Endothelial cell of umbilical vein (primary cell): ENCODE measurements at regions not wholly inside any gene's neighbourhood (a gene's known extent, or its start where the extent isn't known, plus 50 kb on each side); places are given as distances from the start of the nearest gene placed in this dataset.

ENCODE experiments used
- BruUV-seq: library from RNA; stranded (reverse); fragments of 400-500 nt; replicated peaks from 2 replicates; lab custom pipeline; 2021; lab: Mats Ljungman, UMichigan
- CTCF ChIA-PET: fragments of 300-600, 350-600 bp; sonication (Branson Sonifier 250); formaldehyde crosslinking; loops from one replicate; lab custom pipeline; 2021; ENCODE audit warnings: antibody characterized with exemption, inconsistent platforms; lab: Charles Lee
- POLR2A ChIA-PET: fragments of 300-600, 350-600 bp; sonication (Branson Sonifier 250); formaldehyde crosslinking; loops from one replicate; lab custom pipeline; 2021; ENCODE audit warnings: antibody characterized with exemption, inconsistent platforms; lab: Charles Lee
- DNase-seq: peaks from one replicate; pipeline ENCODE4 v3.0.0-alpha.2; 2011; ENCODE audit warnings: low read depth, low spot score
- FAIRE-seq: peaks from 2 replicates; lab custom pipeline; 2011; peaks lifted over from hg19 to GRCh38; lab: Jason Lieb, UNC
- H2AFZ ChIP-seq: 2 replicates; pipeline ENCODE4 v1.6.0; 2012; ENCODE audit warnings: low read depth, low read length, control low read depth, inconsistent platforms
- H3K27ac ChIP-seq: 2 replicates; pipeline ENCODE4 v1.5.1; 2011; ENCODE audit warnings: low read depth, mild to moderate bottlenecking, control low read depth, low read length, moderate library complexity; ENCODE audit not compliant: insufficient read depth
- H3K27me3 ChIP-seq, 2 experiments: 2 replicates each; pipeline versions ENCODE4 v1.6.0 to v1.6.1; 2011; ENCODE audit warnings: low read length in 2 of 2, mixed read lengths in 1 of 2; ENCODE audit not compliant: control insufficient read depth in 2 of 2, insufficient read depth in 2 of 2
- H3K36me3 ChIP-seq, 2 experiments: 2 replicates in 1 of 2; 3 replicates in 1 of 2; pipeline ENCODE4 v1.5.1; 2011; ENCODE audit warnings: low read length in 2 of 2, mild to moderate bottlenecking in 1 of 2, moderate library complexity in 1 of 2; ENCODE audit not compliant: control insufficient read depth in 2 of 2, insufficient read depth in 2 of 2; ENCODE audit errors: extremely low read depth in 1 of 2
- H3K4me1 ChIP-seq: 3 replicates; pipeline ENCODE4 v1.5.1; 2011; ENCODE audit warnings: mild to moderate bottlenecking, low read length; ENCODE audit not compliant: control insufficient read depth, insufficient read depth; ENCODE audit errors: extremely low read depth
- H3K4me2 ChIP-seq: 2 replicates; pipeline ENCODE4 v1.6.1; 2011; ENCODE audit warnings: low read length, control low read depth, mixed read lengths; ENCODE audit not compliant: insufficient read depth
- H3K4me3 ChIP-seq, 3 experiments: fragments of 200-600 bp in 1 of 3; sonication (generic), shearing (Covaris generic) in 1 of 3; replicated peaks in 1 of 3; 2 replicates each; pipeline ENCODE4 v1.5.1; 2011 to 2016; ENCODE audit warnings: control low read depth in 3 of 3, low read length in 3 of 3, mild to moderate bottlenecking in 2 of 3, inconsistent platforms in 1 of 3, low read depth in 1 of 3, moderate library complexity in 1 of 3; ENCODE audit not compliant: insufficient read depth in 1 of 3
- H3K79me2 ChIP-seq: 2 replicates; pipeline ENCODE4 v1.6.0; 2012; ENCODE audit warnings: low read length, inconsistent platforms; ENCODE audit not compliant: control insufficient read depth, insufficient read depth
- H3K9ac ChIP-seq: replicated peaks from 2 replicates; pipeline ENCODE3; 2011; ENCODE audit warnings: low read length, control low read depth; ENCODE audit not compliant: insufficient read depth; ENCODE audit errors: extremely low read depth
- H3K9me1 ChIP-seq: replicated peaks from 3 replicates; pipeline ENCODE4 v1.6.0; 2011; ENCODE audit warnings: mild to moderate bottlenecking, low read length; ENCODE audit not compliant: control insufficient read depth, insufficient read depth; ENCODE audit errors: extremely low read depth
- H3K9me3 ChIP-seq: replicated peaks from 2 replicates; pipeline ENCODE4 v1.5.1; 2012; ENCODE audit warnings: low read length, inconsistent platforms; ENCODE audit not compliant: control insufficient read depth, insufficient read depth
- H4K20me1 ChIP-seq: replicated peaks from 2 replicates; pipeline ENCODE3; 2011; ENCODE audit warnings: mild to moderate bottlenecking, low read length; ENCODE audit not compliant: control insufficient read depth, insufficient read depth; ENCODE audit errors: extremely low read depth
- CTCF ChIP-seq, 2 donors: IDR thresholded peaks; 1 replicate in 1 of 2; 2 replicates in 1 of 2; pipeline ENCODE4 v1.5.1; 2011; ENCODE audit warnings: low read length in 2 of 2, mild to moderate bottlenecking in 2 of 2, moderate library complexity in 2 of 2, control low read depth in 1 of 2, inconsistent platforms in 1 of 2, low read depth in 1 of 2; ENCODE audit not compliant: insufficient read depth in 1 of 2; ENCODE audit errors: extremely low read depth in 1 of 2
- EZH2 ChIP-seq: IDR thresholded peaks from 2 replicates; pipeline ENCODE4 v1.6.1; 2012; ENCODE audit warnings: borderline replicate concordance, low read depth, mild to moderate bottlenecking, moderate library complexity, low read length, inconsistent platforms; ENCODE audit not compliant: severe bottlenecking
- FOS ChIP-seq: IDR thresholded peaks from 2 replicates; pipeline ENCODE4 v1.6.1; 2011; ENCODE audit warnings: mild to moderate bottlenecking, low read length, moderate library complexity, borderline replicate concordance; ENCODE audit not compliant: insufficient read depth
- GATA2 ChIP-seq: IDR thresholded peaks from 2 replicates; pipeline ENCODE4 v1.7.0; 2011; ENCODE audit warnings: low read depth, mild to moderate bottlenecking, moderate library complexity, mixed read lengths, low read length; ENCODE audit not compliant: insufficient read length, insufficient read depth
- JUN ChIP-seq: IDR thresholded peaks from 2 replicates; pipeline ENCODE4 v1.6.1; 2011; ENCODE audit warnings: borderline replicate concordance, low read depth; ENCODE audit not compliant: insufficient read length, insufficient read depth
- MYC ChIP-seq: IDR thresholded peaks from one replicate; pipeline ENCODE4 v1.6.1; 2011; ENCODE audit warnings: mild to moderate bottlenecking, low read depth, low read length
- POLR2A ChIP-seq: IDR thresholded peaks from 2 replicates; pipeline ENCODE4 v1.6.1; 2012; ENCODE audit warnings: low read depth, mild to moderate bottlenecking, control low read depth, low read length
- POLR2AphosphoS5 ChIP-seq: IDR thresholded peaks from 2 replicates; pipeline ENCODE4 v1.6.1; 2012; ENCODE audit warnings: low read depth, mild to moderate bottlenecking, control low read depth, low read length, moderate library complexity; ENCODE audit not compliant: insufficient read depth
- dilution Hi-C: fragments of 300-500 bp; cut with MboI; formaldehyde crosslinking; loops from one replicate; pipeline ENCODE4 v1.15.0; 2019; ENCODE audit warnings: low sequenced_read_pairs; ENCODE audit not compliant: extremely low pct_ligation_motif_present
- intact Hi-C: fragments of 100-400 bp; cut with micrococcal nuclease; formaldehyde crosslinking; loops from one replicate; pipeline ENCODE4 v1.10.0; 2022
- TF ChIP-seq, protein P1 (sequence below): IDR thresholded peaks from 2 replicates; pipeline ENCODE4 v1.6.1; 2011; ENCODE audit not compliant: insufficient read depth, insufficient read length

DNA sequence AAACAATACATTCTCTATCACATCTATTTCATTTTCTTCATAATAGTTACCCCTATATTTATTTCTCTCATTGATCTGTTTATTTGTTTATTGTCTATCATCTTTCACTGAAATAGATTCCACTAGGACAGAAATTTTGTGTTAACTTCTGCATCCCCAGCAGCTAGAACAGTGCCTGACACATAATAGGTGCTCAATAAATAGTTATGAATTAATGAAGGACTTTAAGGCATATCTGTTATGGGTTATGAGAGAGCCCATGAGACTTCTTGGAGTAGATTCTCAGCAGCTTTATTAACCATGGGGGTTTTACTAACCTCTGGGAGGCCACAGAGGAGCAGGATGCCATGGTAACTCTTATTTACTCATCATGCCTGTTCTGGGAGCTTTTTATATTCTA lies 144.6 kb downstream of the CDC42EP3 start:
- Histone ChIP-seq H3K4me1 (no peaks in the 10 kb centered on the region), H3K27me3 (no peaks in the 10 kb centered on the region), H3K79me2 (no peaks in the 10 kb centered on the region), H2AFZ (no peak overlapping the region), H3K9me3 (no peaks in the 10 kb centered on the region), H3K4me2 (no peak overlapping the region), H3K4me3 (no peak overlapping the region), H3K9me1 (no peaks in the 10 kb centered on the region), H3K36me3 (no peaks in the 10 kb centered on the region), H4K20me1 (no peaks in the 10 kb centered on the region), H3K9ac (no peak overlapping the region), H3K27ac (no peak overlapping the region)
- no TSS peak for BruUV-seq
- CTCF ChIA-PET: no interaction called here
- intact Hi-C loops (no loop called here), dilution Hi-C loops (no loop called here)
- FAIRE-seq (no peak), DNase-seq (no peak)
- POLR2A ChIA-PET: no interaction called here
- TF ChIP-seq EZH2 (no peak), CTCF (IDR thresholded peaks at IDR 0.05; ENCODE audit: extremely low read depth in 1 of 2, insufficient read depth in 1 of 2, low read depth in 1 of 2, low read length in 2 of 2) (no peak), JUN (no peak), POLR2A (no peak), GATA2 (no peak), POLR2AphosphoS5 (no peak), MYC (no peak), FOS (no peak)
- TF ChIP-seq, protein P1, sequence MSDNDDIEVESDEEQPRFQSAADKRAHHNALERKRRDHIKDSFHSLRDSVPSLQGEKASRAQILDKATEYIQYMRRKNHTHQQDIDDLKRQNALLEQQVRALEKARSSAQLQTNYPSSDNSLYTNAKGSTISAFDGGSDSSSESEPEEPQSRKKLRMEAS: no peak
